NCI-H69 (cell line): ENCODE measurements at regions not wholly inside any gene's neighbourhood (a gene's known extent, or its start where the extent isn't known, plus 50 kb on each side); places are given as distances from the start of the nearest gene placed in this dataset.
"Not testable (repeated sequence)": the region's sequence is repeated elsewhere in the genome, so short reads cannot be mapped to it uniquely, and the experiment has no call there.

Experiments
- DNase-seq: peaks from one replicate; lab custom pipeline; 2025; lab: John Stamatoyannopoulos, UW

DNA sequence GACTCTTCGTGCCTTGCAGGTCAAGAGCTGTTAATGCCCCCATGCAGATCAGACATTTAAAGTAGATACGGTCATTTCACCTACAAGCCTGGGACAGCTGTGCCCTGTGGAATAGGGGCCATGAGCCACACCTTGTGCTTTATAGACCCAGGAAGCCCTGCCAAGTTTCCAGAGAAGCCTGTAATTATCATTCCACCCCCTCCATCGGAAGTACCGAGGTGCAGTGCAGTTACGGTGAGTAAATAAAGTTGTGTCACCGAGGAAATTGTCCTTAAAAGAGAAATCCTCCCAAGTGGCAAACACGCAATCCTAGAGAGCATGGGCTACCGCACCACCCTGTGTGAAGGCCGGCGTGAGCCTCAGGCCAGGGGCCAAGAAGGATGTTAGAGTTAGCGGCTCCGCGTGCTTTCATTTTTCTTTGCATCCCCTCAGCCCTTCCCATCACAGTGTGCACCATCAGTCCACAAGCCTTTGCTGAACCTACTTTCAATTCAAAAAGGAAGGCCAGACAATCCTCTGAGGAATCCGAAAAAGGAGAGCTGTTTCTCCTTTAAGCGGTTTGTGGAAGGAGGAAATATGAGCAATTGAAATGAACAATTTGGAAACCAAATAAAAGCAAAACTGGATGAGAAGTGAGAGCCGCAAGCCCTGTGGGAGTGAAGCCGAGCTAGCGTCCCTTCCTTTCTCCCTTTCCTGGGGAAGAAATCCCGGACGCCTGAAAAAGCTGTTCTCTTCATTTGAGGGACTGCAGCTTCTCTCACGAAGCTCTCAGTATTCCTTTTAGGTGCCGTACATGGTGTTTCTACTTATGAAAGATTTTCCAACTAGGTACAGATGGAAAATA is 183.3 kb upstream of the PDE10A start:
- DNase-seq = peak; percentile 55

- no peak for DNase-seq
These were observed 182.5 kb upstream of the PDE10A start for GRCh38 chr6:165845493-165845892.

DNA sequence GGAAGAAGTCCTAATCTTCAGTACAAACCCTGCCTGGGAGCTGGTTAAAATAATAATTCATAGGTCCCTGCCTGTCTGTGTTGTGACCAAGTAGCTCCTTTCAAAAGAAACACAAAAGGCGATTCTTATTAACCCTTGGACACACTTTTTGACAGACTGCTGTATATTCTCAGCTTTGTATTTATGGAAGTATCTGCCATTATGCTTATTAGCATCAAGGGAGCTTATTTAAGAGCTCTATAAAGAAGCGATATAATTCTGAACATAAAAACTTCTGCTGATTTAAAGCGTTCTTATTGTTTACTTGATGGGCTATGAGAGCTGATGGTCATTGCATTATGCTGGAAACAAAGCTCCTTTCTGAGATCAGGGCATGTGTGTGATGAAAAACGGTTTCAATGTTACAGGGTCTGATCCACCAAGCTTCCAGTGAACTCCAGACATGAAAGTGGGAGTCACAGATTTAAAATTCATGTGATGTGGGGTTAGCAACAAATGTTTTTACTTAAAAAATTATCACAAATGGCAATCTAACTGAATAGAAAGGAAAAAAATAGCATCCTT is 181.8 kb upstream of the PDE10A start:
- no peak for DNase-seq

DNA sequence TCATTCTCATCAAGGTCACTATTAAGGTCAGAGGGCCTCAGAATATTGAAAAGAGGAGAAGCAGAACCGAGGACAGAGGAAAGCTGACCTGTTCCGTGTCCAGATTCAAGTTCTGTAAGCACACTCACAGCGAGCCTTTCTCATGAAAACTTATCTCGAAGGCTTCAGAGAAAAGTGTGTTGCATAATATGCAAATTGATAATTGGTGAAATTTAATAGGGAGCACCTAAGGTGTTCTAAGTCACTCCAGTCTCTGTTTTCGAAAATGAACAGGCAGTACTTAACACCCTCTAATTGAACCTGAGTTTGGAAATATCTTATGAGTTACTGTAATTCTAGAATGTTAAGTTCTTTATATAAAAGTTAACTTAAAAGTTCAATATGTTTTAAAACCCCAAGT is 181.2 kb upstream of the PDE10A start:
- DNase-seq = no peak

DNA sequence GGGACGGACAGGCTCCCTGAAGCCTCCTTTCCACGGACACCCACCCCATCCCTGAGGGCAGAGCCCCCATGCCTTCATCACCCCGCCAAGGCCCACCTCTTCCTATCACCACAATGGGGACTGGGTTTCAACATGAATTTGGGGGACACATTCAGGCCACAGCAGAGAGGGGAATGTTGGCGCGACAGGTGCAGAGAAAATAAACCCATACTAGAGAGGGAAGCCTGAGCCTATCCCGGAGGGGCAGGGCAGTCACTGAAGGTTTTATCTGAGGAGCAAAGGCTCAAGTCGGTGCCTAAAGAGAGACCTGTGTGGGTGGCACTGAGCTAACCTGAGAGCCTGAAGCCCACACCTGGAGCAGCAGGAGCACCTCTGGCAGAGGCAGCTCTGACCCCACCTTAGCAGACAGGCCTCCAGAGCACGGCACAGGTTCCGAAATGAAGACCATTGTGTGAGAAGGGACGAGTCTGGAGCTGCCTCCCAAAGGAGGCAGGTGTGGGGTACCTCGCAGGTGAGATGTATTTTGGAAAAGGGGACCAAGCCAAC is 180.6 kb upstream of the PDE10A start:
- no peak for DNase-seq

DNA sequence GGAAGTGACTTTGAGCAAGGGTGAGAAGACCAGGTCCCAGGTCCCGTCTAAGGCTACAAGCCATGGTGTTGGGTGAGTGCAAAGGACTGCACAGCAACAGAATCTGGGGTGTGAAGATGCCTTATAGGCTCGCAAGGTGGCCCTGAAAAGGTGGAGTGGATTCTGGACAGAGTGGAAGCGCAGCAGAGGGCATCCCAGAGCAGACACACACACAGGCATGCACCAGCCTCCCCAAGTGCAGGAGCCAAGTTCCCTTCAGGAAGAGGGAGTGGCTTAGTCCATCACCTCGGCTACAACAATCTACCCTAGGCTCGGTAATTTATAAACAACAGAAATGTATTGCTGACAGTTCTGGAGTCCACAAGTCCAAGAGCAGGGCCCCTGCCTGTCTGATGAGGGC is 180.1 kb upstream of the PDE10A start:
- no peak for DNase-seq

DNA sequence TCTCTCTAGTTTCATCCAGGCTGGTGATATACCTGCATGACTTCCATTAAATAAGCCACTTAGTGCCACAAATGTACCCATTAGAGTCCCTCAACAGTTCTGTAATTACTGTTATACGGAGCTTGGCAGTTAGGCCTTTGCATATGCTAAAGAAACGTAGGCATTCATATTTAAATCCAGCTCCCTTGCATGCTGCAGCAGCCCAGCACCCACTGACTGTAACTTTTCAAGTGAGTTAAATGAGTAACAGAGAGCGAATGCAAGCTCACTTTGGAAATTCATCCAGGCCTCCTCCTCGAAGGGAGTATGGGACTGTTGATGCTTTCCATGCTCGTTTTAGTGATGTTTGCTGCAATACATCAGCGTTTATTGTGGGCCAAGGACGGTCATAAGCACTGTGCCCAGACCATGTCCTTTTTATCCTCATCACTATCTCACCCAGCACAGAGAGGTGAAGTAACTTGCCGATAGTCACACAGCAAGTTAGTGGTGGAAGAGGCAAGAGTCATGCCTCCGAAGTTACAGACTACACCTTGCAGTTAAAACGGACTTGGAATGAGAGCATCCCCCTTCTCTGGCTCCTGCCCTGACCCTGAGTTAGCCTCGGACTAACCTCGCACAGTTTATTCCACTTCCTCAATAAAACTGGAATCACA is 179.4 kb upstream of the PDE10A start:
- DNase-seq = no peak

- no peak for DNase-seq
These were observed 178.1 kb upstream of the PDE10A start for GRCh38 chr6:165841153-165841558.

- DNase-seq = no peak
These were observed 175.1 kb upstream of the PDE10A start for GRCh38 chr6:165837948-165838745.

DNA sequence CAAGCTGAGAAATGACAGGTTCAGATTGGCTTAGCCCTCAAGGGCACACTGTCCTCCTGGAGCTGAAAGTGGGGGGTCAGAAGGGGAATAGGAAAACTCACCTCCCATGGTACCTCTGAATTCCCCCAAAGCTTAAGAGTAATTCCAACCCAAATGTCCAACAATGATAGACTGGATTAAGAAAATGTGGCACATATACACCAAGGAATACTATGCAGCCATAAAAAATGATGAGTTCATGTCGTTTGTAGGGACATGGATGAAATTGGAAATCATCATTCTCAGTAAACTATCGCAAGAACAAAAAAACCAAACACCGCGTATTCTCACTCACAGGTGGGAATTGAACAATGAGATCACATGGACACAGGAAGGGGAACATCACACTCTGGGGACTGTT is 173.6 kb upstream of the PDE10A start:
- DNase-seq = not testable (repeated sequence)

DNA sequence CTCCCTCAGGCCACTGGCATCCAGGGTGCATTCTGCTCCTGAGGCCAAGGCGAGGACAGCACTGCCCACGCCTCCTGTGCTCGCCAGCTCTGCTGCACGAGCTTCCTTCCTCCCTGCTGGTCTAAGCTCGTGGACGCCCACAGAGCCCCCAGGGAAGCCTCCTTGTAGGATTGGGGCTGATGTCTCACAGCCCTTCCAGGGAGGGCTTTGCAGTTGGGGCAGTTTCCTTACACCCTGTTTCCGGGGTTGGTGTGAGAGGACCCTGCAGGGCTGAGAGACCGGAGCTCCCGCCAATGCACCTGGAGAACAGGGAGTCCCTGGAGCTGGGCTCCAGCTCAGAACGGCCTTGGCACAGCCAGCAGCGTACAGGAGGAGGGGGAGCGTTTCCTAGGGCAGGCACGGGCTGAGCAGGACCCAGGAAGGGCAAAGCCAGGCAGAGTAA is 172.4 kb upstream of the PDE10A start:
- no peak for DNase-seq

GRCh38 chr6:165834613-165835259 is 171.7 kb upstream of the PDE10A start:
- DNase-seq = peak; percentile 4

- no peak for DNase-seq
These were observed 170.3 kb upstream of the PDE10A start for GRCh38 chr6:165833355-165833754.

GRCh38 chr6:165831812-165832510 is 168.9 kb upstream of the PDE10A start:
- no peak for DNase-seq

DNA sequence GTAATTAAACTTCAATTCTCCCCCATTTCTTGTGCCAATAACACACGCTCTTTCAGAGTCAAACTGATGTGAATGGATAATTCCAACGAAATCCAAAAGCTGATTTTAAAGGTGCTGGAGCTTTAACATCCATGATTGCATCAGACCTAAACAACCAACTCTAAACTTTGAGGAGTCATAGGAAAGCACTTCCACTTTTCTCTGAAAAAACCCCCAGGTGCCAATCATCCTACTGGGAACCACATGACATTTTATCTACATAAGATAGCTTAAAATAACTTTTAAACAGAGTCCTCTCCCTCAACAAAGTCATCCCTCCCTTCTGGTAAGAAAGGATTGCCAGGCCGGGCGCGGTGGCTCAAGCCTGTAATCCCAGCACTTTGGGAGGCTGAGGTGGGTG is 167.7 kb upstream of the PDE10A start:
- no peak for DNase-seq

DNA sequence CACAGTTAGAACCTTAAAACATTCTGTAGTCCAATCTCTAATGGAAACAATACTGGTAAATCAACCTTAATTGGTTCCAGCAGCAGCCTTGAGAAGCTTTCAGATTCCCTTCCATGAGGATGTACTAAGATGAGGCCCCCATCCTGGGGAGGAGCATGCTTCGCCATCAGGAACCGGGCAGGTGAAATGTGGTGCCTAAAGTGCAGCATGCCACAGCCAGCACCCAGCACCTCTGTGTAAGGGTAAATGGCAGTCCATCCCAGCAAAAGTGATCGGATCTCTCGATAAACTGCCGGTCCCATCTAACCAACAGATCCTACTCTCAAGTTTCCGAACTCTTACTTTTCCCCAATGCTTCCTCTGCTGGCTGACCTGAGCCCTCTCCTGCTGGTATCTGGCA is 166.3 kb upstream of the PDE10A start:
- no peak for DNase-seq

DNA sequence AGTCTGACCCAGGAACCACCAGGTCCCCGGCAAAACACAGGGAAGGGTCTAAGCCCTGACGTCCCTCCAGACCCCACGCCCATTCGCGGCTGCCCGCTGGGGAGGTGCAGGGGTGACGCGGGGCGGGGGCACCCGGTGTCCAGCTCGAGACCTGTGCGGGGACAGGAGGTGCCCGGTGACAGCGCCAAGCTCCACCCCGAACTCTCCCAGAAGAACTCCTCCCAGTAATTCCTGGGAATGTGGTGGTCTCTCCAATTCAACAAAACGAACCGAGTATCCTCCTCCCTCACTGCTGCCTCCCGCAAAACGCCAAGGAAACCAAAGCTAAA is 164.1 kb upstream of the PDE10A start:
- no peak for DNase-seq

GRCh38 chr6:165826487-165827189 is 163.6 kb upstream of the PDE10A start:
- no peak for DNase-seq

GRCh38 chr6:165825256-165825815 is 162.3 kb upstream of the PDE10A start:
- DNase-seq = no peak
